ENCODE measurements at regions not wholly inside any gene's neighbourhood (a gene's known extent, or its start where the extent isn't known, plus 50 kb on each side); places are given as distances from the start of the nearest gene placed in this dataset.

GRCh38 chr2:8628866-8629209 is 53.0 kb upstream of the ID2 start:
- TF ChIP-seq CTCF (IDR thresholded peaks at IDR 0.05; ENCODE audit: low read depth, low read length, poor library complexity, severe bottlenecking): no peak
- no peak for TF ChIP-seq EZH2phosphoT487 (IDR thresholded peaks at IDR 0.05; ENCODE audit: borderline replicate concordance, low read length)

All from DOHH2 (cell line).